ENCODE measurements at regions not wholly inside any gene's neighbourhood (a gene's known extent, or its start where the extent isn't known, plus 50 kb on each side); places are given as distances from the start of the nearest gene placed in this dataset.
"Not testable (repeated sequence)": the region's sequence is repeated elsewhere in the genome, so short reads cannot be mapped to it uniquely, and the experiment has no call there.

DNA sequence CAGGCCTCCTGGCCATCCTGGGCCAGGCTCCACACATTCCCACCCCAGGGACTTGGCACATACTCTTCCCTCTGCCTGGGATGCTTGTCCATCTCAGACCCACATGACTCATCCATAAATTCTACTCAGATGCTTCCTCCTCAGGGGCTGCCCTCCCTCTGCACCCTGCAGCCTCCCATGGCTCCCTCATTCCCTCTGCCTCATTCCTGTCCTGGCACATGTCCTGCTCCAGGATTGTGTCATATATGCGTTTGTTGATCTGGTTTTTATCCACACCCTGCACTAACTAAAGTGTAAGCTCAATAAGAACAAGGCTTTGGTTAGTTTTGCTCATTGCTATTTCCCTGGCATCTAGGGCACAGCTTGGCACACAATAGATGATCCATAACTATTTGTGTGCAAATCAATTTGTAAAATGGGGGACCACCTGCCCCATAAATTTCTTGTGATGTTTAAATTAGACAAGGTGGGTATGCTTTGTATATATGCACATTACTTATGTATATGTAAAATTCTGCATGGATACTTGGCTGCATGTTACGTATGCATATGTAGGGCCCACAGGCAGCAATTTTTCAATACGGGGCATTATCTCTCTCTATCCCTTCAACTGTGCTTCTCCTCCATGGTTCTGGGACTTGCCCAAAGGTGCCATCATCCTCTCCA, 191.4 kb downstream of the PTPRU start:
- no peak for DNase-seq

DNA sequence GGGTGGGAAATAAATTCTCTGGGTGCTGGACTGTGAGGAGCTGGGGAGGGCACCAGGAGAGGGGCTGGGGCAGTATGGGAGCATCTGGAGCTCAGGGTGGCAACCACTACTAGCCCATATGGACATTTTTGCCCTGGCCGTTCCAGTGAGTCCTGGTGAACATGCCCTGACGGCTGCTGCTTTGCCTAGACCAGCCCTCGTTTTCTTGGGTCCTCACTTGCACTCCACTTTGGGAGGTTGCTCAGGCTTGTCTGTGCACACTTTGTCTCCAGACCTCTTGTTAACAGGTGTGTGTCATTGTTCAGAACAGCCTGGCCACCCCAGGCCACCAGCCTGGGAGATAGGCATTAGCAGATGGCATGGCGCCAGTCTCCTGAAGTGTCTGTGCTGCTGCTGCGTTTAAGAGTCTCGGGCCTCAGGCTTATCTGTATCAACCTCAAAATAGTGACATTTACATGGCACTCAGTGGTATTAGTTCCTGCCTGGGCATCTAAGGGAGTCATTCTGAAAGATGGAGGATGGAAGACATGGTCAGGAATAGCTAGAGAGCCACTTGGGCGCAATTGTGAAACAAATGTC, 190.5 kb downstream of the PTPRU start:
- DNase-seq = no peak

DNA sequence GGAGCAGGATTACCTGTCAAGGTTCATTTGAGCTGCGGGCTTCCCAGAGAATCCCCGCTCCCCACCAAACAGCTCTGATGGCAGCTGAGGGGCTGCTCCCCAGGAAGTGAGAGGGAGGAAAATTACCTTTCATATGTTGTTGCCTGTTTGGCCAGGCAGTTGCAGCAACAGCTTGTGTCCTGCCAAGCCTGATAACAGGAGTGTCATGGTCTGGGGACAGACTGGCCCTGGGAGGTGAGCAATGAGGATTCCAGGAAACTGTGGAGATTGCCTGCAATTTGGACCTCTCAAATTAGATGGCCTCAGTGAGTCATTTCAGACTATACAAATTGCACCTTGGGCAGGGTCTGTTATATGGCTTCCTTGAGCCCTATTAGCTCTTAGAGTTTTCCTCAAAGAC, 189.3 kb downstream of the PTPRU start:
- no peak for DNase-seq

DNA sequence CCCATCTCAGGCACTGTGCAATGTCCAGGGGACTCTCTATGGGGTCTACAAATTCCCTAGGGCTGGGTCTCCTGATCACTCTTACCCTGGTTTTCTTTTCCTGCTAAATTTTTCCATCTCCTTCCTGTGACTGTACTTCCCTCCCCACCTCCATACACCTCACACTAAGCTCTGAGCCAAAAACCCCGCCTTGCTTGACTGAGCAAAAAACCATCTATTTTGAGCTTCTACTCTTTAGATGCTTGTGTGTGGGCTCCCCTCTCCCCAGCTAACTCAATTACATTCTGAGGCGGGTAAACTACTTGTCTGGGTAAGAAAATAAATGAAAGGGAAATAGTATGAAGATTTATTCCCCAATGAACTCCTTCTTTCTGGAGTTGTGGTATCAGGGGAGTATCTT, 187.9 kb downstream of the PTPRU start:
- DNase-seq = no peak

DNA sequence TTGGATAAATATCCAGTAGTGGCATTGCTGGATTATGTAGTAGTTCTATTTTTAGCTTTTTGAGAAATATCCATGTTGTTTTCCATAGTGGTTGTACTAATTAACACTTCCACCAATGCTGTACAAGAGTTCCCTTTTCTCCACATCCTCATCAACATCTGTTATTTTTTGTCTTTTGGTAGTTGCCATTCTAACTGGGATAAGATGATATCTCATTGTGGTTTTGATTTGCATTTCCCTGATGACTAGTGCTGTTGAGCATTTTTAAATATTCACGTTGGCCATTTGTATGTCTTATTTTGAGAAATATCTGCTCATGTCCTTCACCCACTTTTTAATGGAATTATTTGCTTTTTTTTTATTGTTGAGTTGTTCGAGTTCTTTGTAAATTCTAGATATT, 183.9 kb downstream of the PTPRU start:
- no peak for DNase-seq

DNA sequence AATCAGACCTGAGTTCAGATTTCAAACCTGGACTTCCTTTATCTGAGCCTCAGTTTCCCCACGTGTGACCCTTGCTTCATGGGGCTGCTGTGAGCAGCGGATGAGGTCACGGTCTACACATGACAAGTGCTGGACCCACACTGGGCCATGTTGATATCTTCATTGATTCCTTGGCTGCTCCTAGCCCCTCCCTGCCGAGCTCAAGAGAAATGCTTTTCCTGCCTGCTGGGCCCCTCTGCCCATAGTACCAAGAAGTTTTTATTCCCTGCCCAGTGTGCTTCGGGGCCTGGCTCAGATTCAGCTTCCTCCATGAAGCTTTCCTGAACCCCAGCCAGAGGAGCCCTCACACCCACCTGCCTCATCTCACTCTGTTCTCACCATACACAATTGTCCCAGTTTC, 181.6 kb downstream of the PTPRU start:
- no peak for DNase-seq

DNA sequence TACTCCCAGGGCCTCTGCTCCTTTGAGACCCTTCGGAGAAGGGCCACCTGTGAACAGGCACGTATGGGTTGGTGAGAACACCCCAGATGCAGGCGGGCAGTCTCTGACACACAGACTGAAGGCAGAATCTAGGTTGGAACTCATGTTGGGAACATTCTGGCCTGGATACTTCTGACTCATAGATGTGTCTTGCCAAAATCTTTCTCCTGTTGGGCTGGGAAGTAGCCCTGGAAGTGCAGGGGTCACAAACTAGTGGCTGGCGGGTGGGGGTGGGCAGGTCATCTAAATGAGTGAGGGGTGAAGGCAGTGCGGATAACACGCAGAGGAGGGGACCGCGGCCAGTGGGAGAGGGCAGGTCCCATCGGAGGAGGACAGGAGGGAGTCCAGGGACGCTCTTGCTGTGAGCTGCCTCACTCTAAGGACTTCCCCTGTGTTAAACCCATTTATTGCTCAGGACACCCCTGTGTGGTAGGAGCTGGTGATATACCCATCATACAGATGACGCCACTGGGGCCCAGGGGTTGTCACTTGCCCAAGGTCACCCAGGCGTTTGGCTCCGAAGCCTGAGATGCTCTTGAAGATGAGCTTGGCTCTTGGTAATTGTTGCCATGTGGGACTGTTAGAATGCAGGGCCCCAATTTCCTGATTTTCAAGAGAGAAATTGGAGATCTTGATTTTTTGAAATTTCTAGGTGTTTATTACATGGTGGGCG, 181.0 kb downstream of the PTPRU start:
- DNase-seq = no peak

DNA sequence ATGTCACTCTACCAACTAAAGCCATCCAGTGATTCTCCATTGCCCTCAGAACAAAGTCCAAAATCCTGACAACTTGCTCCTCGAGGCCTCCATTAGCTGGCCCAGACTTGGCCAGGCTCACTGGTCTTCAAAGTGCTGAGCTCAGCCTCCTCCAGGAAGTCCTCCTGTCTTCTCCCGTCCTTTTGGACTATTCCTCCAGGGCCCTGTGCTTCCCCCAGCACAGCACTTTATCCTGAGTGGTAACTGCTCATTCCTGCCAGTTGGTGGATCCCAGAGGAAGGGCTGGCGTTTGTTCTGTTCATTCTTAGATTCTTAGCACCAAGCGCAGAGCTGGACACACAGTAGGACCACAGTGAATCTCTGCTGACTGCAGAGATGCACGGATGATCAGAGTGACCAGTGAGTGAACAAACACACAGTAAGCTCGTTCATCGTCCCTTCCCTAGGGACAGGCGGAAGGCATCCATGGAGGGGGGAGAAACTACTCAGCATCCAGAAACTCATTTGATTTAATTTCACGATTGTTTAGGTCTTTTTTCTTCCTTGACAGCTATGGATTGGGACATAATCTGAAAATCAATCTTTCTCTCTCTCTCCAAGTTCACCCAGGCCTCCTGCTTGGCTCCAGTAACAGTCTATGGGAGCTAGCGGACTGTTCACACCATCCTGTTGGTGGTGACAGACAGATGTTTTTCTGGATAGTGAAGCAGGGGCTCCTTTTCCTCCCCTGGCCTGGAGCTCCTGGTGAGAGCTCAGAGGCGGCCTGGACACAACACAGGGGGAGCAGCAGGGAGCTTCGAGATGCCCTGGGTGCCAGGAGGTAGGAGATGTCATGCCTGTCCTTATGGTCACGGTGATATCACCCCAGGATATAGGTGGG, 180.2 kb downstream of the PTPRU start:
- no peak for DNase-seq

DNA sequence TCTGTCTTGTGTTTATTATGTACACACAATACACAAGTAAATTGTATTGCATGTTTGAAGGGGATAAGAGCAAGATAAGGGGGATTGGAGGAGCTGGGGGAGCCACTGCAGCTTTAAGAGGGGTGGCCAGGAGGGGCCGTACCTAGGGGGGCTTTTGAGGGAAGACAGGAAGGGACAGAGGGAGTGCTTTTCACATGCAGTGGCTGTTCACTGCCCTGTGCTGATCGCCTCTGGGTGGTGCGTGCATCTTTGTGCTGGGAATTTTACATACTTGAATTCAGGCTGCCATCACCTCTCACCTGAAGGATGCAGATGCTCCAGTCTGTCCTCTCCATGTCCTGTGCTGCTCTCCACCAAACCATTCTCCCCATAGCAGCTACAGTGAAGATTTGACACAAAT, 179.5 kb downstream of the PTPRU start:
- DNase-seq = no peak

DNA sequence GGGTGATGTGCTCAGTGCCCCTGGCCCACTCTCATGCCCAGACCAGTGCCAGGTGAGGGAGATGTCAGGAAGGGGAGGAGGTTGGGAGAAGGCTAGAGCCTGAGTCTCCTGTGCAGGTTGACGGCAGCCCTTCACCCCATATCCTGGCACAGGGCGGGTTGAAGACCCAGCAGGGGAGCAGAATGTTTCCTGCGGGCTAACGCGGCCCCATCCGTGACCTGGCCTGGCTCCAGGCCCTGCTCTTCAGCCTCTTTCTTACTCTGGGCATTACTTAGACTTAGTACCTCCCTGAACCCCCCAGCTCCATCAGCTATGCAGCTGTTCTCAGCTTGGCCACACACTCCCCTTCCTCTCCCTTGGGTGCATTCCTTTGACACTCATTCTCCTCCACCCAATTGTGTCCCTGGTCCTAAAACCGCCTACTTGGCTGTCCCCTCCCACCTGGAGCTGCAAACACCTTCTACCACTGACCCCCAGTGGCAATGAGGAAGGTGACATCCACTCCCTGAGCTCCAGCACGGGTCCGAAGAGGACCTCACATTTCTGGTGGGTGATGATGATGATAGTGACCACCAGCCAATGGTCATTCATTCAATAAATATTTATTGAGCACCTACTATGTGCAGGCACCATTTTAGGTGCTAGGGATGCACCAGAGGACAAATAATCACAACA, 179.0 kb downstream of the PTPRU start:
- DNase-seq = no peak

DNA sequence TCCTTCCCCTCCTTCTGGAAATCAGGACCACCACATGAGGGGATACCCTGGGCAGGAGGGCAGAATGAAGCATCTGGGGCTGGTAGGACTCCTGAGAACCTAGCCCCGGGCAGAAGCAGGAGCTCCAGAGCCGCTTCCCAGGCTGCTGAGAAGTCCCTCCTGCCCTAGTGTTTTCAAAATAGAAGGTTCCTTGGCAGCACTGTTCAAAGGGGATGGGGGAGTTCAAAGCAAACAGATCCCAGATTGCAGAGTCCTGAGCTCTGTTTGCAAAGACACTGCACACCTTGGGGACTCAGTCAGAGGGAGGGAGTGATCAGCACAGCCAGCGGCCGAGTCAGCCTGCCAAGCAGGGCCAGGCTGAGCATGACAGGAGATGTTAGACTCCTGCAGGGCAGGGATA, 177.8 kb downstream of the PTPRU start:
- no peak for DNase-seq

DNA sequence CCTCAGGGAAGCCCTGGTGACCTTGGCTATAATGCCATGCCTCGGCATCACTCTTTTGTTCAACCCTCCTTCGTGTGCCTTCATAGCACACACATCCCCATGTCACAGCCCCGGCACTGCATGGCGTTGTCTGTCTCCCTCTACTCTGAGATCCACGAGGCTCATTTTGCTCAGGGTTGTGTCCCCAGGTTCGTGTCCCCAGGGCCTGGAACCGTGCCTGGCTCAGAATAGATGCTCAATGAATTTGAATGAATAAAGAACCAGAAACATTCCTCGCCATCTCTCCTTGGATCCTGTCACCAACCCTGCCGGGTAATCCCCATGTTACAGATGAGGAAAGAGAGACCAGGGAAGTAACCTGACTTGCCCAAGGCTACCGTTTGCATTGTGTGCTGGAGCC, 177.3 kb downstream of the PTPRU start:
- DNase-seq = no peak

DNA sequence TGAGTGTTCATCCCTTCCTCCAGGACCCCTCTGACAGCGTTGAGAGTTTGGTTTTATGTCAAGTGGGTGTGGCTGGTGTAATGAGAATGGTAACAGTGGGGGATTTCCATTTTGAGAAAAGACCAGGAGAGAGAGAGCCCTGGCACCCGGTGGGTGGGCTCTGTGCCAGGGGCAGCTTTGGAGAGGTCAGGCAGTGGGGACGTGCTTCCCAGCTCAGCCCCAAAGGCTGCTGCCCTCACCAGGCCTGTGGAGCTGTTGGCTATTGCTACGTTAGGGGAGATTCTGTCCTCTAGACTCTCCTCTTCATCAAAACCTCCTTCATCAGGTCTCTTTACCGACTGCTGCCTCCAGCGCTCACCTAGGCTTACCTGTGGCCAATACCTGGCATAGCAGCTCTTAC, 176.3 kb downstream of the PTPRU start:
- DNase-seq = no peak

DNA sequence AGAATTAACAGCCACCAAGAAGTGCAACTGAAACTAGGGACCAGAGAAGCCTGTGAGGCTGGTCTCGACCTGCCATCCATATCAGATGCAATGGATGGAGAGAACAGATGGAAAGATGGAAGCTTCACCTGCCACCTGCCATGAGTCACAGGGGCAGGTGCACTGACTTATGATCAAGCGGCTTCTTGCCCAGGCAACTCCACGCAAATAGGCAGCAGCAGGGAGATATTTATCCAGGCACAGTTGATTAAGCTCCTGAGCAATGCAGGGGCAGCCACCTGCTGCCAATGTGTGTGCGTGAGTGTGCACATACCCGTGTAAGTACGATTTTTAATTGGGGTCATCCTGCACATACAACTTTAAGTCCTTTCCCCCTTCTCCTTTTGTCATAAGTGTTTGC, 174.2 kb downstream of the PTPRU start:
- DNase-seq = no peak

DNA sequence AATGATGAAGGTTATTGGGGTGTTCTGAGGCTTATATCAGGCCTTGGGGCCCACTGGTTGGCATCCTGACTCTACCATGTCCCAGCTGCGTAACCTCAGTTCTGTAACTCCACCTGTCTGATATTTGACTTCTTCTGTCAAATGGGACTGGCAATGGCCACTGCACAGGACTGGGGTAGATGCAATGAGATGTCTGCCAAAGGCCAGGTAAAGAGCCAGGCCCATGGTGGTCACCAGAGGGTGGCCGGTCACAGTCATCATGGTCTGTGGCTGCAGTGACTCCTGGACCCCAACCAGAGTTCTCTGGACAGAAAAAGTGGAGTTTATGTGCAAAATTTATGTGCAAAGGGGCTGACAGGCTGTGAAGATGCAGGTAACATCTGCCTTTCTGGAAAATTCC, 173.3 kb downstream of the PTPRU start:
- DNase-seq = no peak

DNA sequence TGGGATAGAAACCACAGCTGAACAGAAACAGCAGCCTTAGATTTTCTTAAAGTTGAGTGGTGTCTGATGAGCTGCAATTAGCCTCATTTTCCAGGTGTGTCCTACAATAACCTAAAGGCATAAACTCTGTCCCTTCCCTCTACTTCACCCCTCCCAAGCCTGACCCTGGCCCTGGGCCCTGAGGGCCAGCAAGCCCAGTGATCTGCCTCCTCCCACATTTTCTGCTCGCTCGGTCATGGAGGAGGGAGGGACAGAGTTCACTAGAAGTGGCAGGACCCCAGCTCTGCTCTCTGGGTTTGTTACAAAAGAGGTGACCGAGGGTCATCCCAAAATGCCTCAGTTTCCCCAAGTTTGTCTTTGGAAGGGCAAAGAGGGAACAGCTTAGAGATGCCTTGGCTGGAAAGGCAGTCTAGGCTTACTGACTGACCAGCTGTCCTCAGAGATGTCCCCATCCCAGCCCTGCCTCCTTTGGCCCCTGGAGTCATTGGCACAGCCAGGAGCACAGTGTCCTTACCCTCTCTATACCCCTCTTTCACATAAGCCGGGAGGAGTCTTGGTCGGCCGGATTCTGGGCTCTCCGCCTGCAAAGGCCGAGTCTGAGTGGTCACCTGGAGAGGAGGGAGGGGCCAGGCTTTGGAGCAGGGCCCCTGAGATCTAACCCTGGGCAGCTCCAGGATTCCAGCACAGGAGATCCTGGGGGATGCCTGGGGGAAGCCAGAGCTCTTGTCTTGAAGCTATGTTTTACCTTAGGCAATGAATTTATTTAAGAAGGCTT, 172.7 kb downstream of the PTPRU start:
- no peak for DNase-seq

DNA sequence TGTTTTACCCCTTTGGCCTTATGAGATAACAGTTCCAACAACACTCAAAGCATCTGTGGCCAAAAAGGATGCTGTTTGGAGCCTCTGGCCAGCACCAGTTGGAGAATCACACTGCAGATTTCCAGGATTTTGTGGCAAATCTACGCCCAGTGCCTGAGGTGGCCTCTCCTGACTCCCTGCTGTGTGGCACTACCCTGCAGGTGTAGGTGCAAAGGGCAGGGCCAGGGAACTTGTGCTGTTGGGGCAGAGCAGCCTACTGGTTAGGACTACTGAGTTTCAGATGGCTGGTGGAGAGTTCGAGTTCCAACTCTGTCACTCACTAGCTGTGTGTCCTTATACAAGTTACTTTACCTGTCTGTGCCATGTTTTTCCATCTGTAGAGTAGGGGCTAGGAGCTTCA, 170.5 kb downstream of the PTPRU start:
- no peak for DNase-seq

DNA sequence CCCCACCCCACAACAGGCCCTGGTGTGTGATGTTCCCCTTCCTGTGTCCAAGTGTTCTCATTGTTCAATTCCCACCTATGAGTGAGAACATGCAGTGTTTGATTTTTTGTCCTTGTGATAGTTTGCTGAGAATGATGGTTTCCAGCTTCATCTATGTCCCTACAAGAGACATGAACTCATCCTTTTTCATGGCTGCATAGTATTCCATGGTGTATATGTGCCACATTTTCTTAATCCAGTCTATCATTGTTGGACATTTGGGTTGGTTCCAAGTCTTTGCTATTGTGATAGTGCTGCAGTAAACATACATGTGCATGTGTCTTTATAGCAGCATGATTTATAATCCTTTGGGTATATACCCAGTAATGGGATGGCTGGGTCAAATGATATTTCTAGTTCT, 163.9 kb downstream of the PTPRU start:
- DNase-seq = not testable (repeated sequence)

DNA sequence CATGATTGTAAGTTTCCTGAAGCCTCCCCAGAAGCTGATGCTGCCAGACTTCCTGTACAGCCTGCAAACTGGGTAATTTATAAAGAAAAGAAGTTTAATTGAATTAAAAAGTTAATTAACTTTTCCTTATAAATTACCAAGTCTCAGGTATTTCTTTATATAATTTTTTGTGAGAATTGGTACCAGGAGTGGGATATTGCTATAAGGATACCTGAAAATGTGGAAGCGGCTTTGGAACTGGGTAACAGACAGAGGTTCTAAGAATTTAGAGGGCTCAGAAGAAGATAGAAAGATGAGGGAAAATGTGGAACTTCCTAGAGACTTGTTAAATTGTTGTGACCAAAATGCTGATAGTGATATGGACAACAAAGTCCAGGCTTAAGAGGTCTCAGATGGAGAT, 163.1 kb downstream of the PTPRU start:
- DNase-seq = no peak

DNA sequence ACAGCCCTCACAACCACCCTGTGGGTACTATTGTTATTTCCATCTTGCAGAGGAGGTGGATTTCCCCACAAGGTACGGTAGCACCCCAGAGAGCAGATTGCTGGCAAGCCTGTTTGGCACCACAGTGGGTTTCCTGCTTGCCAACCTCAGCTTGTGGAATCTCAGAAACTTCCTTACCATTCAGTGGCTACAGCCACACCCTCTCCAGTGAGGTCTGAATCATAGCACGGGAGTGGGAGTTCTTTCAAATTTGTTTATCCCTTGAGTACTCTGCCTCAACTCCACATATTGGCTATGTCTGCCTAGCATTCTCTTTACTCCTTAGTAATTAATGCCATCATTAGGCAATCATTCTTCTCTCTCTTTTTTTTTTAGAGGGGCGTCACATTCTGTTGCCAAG, 162.1 kb downstream of the PTPRU start:
- no peak for DNase-seq

DNA sequence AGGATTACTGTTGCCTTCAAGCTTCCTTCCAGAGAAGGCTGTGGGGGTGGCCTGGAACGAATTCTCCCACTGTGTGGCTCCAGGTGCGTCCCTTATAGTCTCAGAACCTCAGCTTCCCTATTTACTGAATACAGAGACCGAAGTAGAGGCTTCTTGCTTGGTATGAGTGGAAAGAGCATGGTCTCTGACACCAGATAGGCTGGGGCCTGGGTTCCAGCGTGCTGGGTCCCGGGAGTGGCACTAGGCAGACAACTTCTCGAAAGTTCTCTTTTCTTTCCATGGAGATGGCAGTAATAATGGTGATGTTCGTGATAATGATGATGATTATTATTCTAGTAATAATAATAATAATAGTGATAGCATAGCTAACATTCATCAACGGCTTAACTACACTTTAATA, 161.7 kb downstream of the PTPRU start:
- DNase-seq = no peak

DNA sequence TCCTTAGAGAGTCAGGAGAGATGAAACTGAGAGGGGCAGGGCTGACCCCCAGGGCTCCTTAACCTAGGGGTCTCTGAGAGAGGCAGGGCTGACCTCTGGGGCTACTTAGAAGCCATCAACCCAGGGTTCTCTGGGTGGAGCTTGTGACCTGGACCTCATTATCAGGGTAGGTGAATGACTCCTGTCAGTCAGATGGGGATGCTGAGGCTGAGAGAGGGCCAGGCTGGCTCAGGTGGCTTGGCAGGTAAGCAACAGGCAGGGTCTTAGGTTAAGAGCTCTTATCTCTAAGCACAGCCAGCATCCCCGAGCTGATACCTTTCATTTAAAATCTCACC, 160.9 kb downstream of the PTPRU start:
- no peak for DNase-seq

Data from EL (cell line).